K562 (cell line): ENCODE measurements at regions not wholly inside any gene's neighbourhood (a gene's known extent, or its start where the extent isn't known, plus 50 kb on each side); places are given as distances from the start of the nearest gene placed in this dataset.

Experiments
- ATAC-seq: fragments of 200-7000 bp; cut with Tn5 transposase; 3 replicates; pipeline ENCODE4 v1.9.1; 2020; ENCODE audit warnings: moderate library complexity
- BruUV-seq: library from RNA; stranded (reverse); fragments of 400-500 nt; replicated peaks from 2 replicates; lab custom pipeline; 2021; lab: Mats Ljungman, UMichigan
- CTCF ChIA-PET: fragments of 300-600 bp; formaldehyde crosslinking; extraction: SDS; loops from one replicate; lab custom pipeline; 2021; ENCODE audit warnings: low intra/inter-chr PET ratio; lab: Yijun Ruan, JAX
- POLR2A ChIA-PET: fragments of 300-600, 350-650 bp; sonication (Branson Sonifier 250); formaldehyde crosslinking; extraction: SDS; loops from one replicate; lab custom pipeline; 2021; ENCODE audit warnings: antibody characterized with exemption, inconsistent platforms; lab: Yijun Ruan, JAX
- DNase-seq, 4 experiments: peaks; one replicate each; pipeline versions ENCODE4 v3.0.0 to v3.0.0-alpha.2; 2011 to 2018; ENCODE audit warnings: low spot score in 3 of 4, mixed read lengths in 3 of 4; ENCODE audit errors: extremely low read depth in 1 of 4
- FAIRE-seq: peaks from 2 replicates; lab custom pipeline; 2011; peaks lifted over from hg19 to GRCh38; lab: Jason Lieb, UNC
- H2AFZ ChIP-seq: 2 replicates; pipeline ENCODE4 v1.6.0; 2011; ENCODE audit warnings: low read depth, low read length, control low read depth, inconsistent platforms
- H3K27ac ChIP-seq: fragments of 200-600 bp; 3 replicates; pipeline ENCODE4 v1.8.0; 2011; ENCODE audit warnings: low read depth, mild to moderate bottlenecking, control low read depth, inconsistent platforms, low read length, moderate library complexity, mixed read lengths; ENCODE audit errors: extremely low read depth
- H3K27me3 ChIP-seq, 2 experiments: fragments of 300-600 bp in 1 of 2; 2 replicates in 1 of 2; 3 replicates in 1 of 2; pipeline versions ENCODE4 v1.6.0 to v1.8.0; 2011; ENCODE audit warnings: inconsistent platforms in 2 of 2, low read length in 2 of 2, mild to moderate bottlenecking in 1 of 2, mixed read lengths in 1 of 2, moderate library complexity in 1 of 2; ENCODE audit not compliant: control insufficient read depth in 2 of 2, insufficient read depth in 2 of 2
- H3K36me3 ChIP-seq: fragments of 300-600 bp; 3 replicates; pipeline ENCODE4 v1.8.0; 2011; ENCODE audit warnings: mild to moderate bottlenecking, low read length, inconsistent platforms; ENCODE audit not compliant: control insufficient read depth, insufficient read depth
- H3K4me1 ChIP-seq, 2 experiments: fragments of 200-600 bp in 1 of 2; replicated peaks in 1 of 2; 2 replicates in 1 of 2; 3 replicates in 1 of 2; pipeline versions ENCODE4 v1.5.1 to v1.8.0; 2011; ENCODE audit warnings: inconsistent platforms in 2 of 2, low read length in 2 of 2, mild to moderate bottlenecking in 1 of 2, mixed read lengths in 1 of 2, moderate library complexity in 1 of 2; ENCODE audit not compliant: control insufficient read depth in 2 of 2, insufficient read depth in 2 of 2
- H3K4me2 ChIP-seq: 2 replicates; pipeline ENCODE4 v1.6.1; 2011; ENCODE audit warnings: low read length, control low read depth, inconsistent platforms, mixed read lengths; ENCODE audit not compliant: insufficient read depth
- H3K4me3 ChIP-seq: fragments of 200-600 bp; sonication (generic), shearing (Covaris generic); 2 replicates; pipeline ENCODE4 v1.5.1; 2016; ENCODE audit warnings: control low read depth, inconsistent platforms
- H3K79me2 ChIP-seq: fragments of 200-600 bp; 3 replicates; pipeline ENCODE4 v1.8.0; 2011; ENCODE audit warnings: low read length, inconsistent platforms; ENCODE audit not compliant: control insufficient read depth, insufficient read depth
- H3K9ac ChIP-seq, 2 experiments: 2 replicates each; pipeline versions ENCODE4 v1.6.0 to v1.6.1; 2011; ENCODE audit warnings: low read depth in 2 of 2, low read length in 2 of 2, control low read depth in 1 of 2, inconsistent platforms in 1 of 2, mild to moderate bottlenecking in 1 of 2, mixed read lengths in 1 of 2; ENCODE audit not compliant: insufficient read depth in 1 of 2
- H3K9me1 ChIP-seq: one replicate; pipeline ENCODE4 v1.6.0; 2011; ENCODE audit warnings: inconsistent platforms, mild to moderate bottlenecking, low read length, moderate library complexity; ENCODE audit not compliant: control insufficient read depth, insufficient read depth
- H3K9me3 ChIP-seq: replicated peaks from 2 replicates; pipeline ENCODE4 v1.5.1; 2011; ENCODE audit warnings: low read depth, low read length, inconsistent platforms; ENCODE audit not compliant: control insufficient read depth, insufficient read depth
- H4K20me1 ChIP-seq: replicated peaks from 2 replicates; pipeline ENCODE4 v1.6.1; 2011; ENCODE audit warnings: low read length, inconsistent platforms, mixed read lengths; ENCODE audit not compliant: control insufficient read depth, insufficient read depth
- ARID3A ChIP-seq: IDR thresholded peaks from 2 replicates; pipeline ENCODE4 v1.6.1; 2012; ENCODE audit warnings: low read depth, low read length, improper control_type of control experiment, borderline replicate concordance
- BDP1 ChIP-seq: IDR thresholded peaks from 3 replicates; pipeline ENCODE4 v1.6.1; 2011; ENCODE audit not compliant: insufficient read length, insufficient read depth
- CBX8 ChIP-seq: fragments of 200-600 bp; sonication (generic); IDR thresholded peaks from 2 replicates; pipeline ENCODE4 v1.6.1; 2012; ENCODE audit warnings: borderline replicate concordance, mixed run types, low read depth, mild to moderate bottlenecking, moderate library complexity, mixed read lengths, low read length, control low read depth, inconsistent platforms; ENCODE audit not compliant: poor library complexity, severe bottlenecking; ENCODE audit errors: extremely low read depth
- CHD1 ChIP-seq: fragments of 200-600 bp; sonication (generic); IDR thresholded peaks from one replicate; pipeline ENCODE4 v1.6.1; 2012; ENCODE audit warnings: mild to moderate bottlenecking, moderate library complexity, low read length, inconsistent platforms
- CUX1 ChIP-seq: fragments of 200-800 bp; sonication (Bioruptor generic); IDR thresholded peaks from 2 replicates; pipeline ENCODE4 v1.6.1; 2016; ENCODE audit warnings: missing genetic modification characterization, missing compliant biosample characterization
- NCOA6 ChIP-seq: fragments of 450-650 bp; IDR thresholded peaks from 2 replicates; pipeline ENCODE4 v1.6.1; 2017; ENCODE audit warnings: mild to moderate bottlenecking
- TCF7 ChIP-seq: sonication (generic); IDR thresholded peaks from 2 replicates; pipeline ENCODE4 v1.6.1; 2016; ENCODE audit warnings: antibody characterized with exemption, borderline replicate concordance
- ZBTB5 ChIP-seq: fragments of 450-650 bp; IDR thresholded peaks from 2 replicates; pipeline ENCODE4 v1.6.1; 2017; ENCODE audit warnings: antibody characterized with exemption
- ZNF512 ChIP-seq: IDR thresholded peaks from 2 replicates; pipeline ENCODE4 v1.6.1; 2016; ENCODE audit warnings: missing genetic modification characterization, missing compliant biosample characterization
- ZNF586 ChIP-seq: fragments of 450-650 bp; formaldehyde crosslinking; conservative IDR thresholded peaks from 2 replicates; pipeline ENCODE4 v1.4.0; 2020; ENCODE audit warnings: mild to moderate bottlenecking, moderate library complexity
- WGBS: fragments of 100-300 bp; shearing (Covaris generic); methylation state at CpG from one replicate; pipeline ENCODE4 v1.1.6; 2016; ENCODE audit warnings: low coverage, mixed read lengths; ENCODE audit not compliant: insufficient coverage; ENCODE audit errors: missing lambda C conversion rate; 5-methylcytosine and 5-hydroxymethylcytosine counted together
- in situ Hi-C: fragments of 300-500 bp; cut with MboI; formaldehyde crosslinking; loops from 4 replicates; pipeline ENCODE4 v1.15.0; 2018; ENCODE audit warnings: inconsistent platforms, mixed read lengths
- intact Hi-C: fragments of 100-400 bp; cut with micrococcal nuclease; formaldehyde crosslinking; loops from 2 replicates; pipeline ENCODE4 v1.14.2; 2022

- TF ChIP-seq CUX1 (CRISPR knock-in tag) (no peak), NCOA6 (no peak), ZNF586 (CRISPR knock-in tag) (no peak)
Observed at GRCh38 chr5:74421377-74421776, 219.2 kb downstream of the ENC1 start (continued).

- no peak for FAIRE-seq
- H3K36me3 ChIP-seq, result no peaks in the 10 kb centered on the region
- no peak for DNase-seq
- H3K9me1 ChIP-seq, result no peaks in the 10 kb centered on the region
- peaks cover 0 to 2% of the 10 kb centered on the region in 2 experiments; a peak in 2 of 5 replicates for H3K4me1 ChIP-seq
- H3K79me2 ChIP-seq, result no peaks in the 10 kb centered on the region
- no peaks in the 10 kb centered on the region for H3K27me3 ChIP-seq
- H3K4me3 ChIP-seq, result no peak overlapping the region
- WGBS, result 8% methylated on average over 1 of the region's 1 CpG
- CTCF ChIA-PET, result no interaction called here
- in situ Hi-C loops, result no loop called here
- BruUV-seq, result no TSS peak
- H3K9ac ChIP-seq, result no peak overlapping the region
- H2AFZ ChIP-seq, result no peak overlapping the region
- intact Hi-C loops, result no loop called here
- no peak overlapping the region for H3K4me2 ChIP-seq
- no peak for ATAC-seq
- no peak overlapping the region for H3K27ac ChIP-seq
- POLR2A ChIA-PET, result no interaction called here
- no peaks in the 10 kb centered on the region for H3K9me3 ChIP-seq
- no peaks in the 10 kb centered on the region for H4K20me1 ChIP-seq
- TF ChIP-seq ZBTB5 (no peak), TCF7 (no peak), BDP1 (no peak), ZNF512 (tag) (no peak), ARID3A (no peak), CBX8 (no peak), CHD1 (no peak)
Observed at GRCh38 chr5:74420947-74421346, 219.6 kb downstream of the ENC1 start.
